NOMO-1 treated with DMSO at 0.1 percent for 48 hours (cell line): ENCODE measurements at regions not wholly inside any gene's neighbourhood (a gene's known extent, or its start where the extent isn't known, plus 50 kb on each side); places are given as distances from the start of the nearest gene placed in this dataset.
"Not testable (repeated sequence)": the region's sequence is repeated elsewhere in the genome, so short reads cannot be mapped to it uniquely, and the experiment has no call there.

ENCODE experiments used
- DNase-seq: peaks from one replicate; lab custom pipeline; 2025; ENCODE audit not compliant: unreplicated experiment; lab: John Stamatoyannopoulos, UW

- no peak for DNase-seq
Observed at GRCh38 chr1:190665045-190665444, 187.4 kb upstream of the BRINP3 start.

- no peak for DNase-seq
Observed at GRCh38 chr1:190667914-190668313, 190.2 kb upstream of the BRINP3 start.

GRCh38 chr1:190679044-190679443, 201.4 kb upstream of the BRINP3 start:
- DNase-seq, result no peak

DNA sequence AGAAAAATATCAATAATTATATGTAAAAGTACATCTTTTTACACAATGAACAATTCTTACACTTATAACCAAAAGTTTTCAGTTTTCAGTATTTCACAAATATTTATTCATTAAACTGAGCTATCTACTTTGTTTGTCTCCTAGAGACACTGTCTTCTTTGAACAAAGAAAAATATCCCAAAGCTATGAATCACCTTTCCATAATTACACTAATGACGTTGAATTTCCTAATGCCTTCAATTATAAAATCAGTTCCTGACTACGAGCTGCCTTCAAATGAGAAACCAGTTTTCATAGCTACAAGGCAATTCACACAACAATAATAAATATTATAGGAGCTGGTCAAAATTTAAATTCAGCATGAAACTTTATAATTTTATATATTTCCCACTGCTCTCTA, 201.8 kb upstream of the BRINP3 start:
- DNase-seq, result no peak

DNA sequence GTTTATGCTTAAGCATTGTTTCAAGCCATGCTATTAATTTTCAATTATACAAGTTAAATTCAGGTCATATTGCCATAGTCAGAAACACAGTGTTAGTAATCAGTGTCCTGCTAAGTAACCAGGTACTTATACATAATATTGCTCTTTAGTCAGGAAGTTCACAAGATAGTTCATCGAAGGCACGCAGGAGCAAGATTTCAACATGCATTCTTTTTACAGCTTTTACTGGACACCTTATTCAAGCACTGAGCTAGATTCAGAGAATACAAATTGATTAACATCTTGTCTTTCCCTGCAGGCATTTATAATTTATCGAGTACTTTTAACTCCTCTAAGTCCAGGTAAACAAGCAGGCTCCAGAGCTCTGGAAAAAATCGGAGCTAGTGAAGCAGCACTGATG, 202.3 kb upstream of the BRINP3 start:
- DNase-seq, result no peak

DNA sequence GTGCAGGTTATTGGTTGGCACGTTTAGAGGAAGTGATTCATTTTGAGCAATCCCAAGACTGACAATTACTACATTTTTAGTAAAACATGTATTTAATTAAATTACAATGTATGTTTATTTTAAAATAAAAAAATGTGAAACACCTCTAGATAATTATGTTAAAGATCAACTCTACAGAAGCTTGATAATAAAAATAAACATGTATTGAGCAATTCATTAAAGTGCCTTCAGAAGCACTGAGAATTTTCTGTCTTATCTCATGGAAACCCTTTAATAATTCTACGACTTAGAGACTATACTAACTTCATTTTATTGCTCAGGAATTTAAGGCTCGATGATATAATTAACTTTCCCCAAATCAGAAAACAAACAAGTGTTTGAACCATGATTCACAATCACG, 208.0 kb upstream of the BRINP3 start:
- DNase-seq, result no peak

DNA sequence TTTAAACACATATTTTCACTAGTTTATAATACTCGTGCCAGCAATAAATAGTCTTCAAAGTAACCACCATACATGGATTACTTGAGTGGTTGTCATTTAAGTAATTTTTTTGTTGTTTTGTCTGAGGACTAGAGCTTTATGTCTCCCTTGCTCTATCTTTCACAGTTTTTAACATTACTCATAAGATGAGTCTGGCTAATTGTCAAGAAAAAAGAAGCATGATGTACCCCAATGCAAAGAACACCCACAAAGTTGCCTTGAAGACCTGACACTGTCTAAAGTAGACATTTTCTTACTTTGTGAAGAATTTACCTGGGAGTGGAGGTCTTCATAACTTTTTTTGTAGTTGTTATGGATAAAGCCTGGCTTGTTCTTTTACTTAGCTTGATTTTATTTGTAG, 210.4 kb upstream of the BRINP3 start:
- DNase-seq, result no peak

- not testable (repeated sequence) for DNase-seq
Observed at GRCh38 chr1:190698488-190698887, 220.8 kb upstream of the BRINP3 start.

DNA sequence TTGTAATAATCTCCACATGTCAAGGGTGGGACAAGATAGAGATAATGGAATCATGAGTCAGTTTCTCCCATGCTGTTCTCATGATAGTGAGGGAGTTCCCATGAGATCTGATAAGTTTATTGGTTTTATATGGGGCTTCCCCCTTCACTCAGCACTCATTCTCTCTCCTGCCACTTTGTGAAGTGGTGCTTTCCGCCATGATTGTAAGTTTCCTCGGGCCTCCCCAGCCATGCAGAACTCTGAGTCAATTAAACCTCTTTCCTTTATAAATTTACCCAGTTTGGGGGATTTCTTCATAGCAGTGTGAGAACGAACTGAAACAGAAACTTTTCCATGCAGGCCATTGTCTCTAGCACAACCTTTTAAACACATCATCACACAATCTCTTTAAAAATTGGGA, 221.5 kb upstream of the BRINP3 start:
- DNase-seq, result no peak

- no peak for DNase-seq
Observed at GRCh38 chr1:190708418-190709057, 230.9 kb upstream of the BRINP3 start.

DNA sequence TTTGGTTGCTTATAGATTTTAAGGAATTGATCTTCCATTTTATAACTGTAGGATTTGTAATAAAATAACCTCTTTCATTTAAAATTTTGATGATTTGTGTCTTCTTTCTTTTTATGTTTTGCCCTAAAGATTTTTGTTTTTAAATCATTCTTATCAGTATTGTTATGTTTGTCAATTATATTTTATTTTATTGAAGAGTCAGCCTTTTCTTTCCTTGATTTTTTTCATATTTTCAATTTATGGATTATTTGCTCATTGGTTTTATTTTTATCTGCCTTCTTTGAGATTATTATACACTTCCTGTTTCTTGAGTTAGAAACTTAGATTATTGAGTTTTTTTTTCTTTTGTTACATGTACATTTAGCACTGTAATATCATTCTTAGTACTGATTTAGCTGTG, 233.4 kb upstream of the BRINP3 start:
- no peak for DNase-seq

DNA sequence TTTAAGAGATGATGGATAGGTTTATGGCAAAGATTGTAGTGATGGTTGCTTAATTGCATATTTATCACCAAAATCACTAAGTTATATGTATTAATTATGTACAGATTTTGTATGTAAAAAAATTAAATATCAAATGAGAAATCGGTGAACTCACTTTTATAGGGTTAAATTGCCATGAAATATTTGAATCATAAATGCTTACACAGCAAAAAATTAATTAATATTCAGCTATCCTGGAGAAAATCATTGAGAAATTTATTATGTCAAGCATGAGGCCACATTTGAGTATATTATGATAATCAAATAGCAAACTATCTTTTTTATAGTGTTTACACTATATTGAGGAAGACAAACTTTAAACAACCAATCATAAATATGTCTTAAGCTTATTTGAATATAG, 239.4 kb upstream of the BRINP3 start:
- DNase-seq, result no peak

GRCh38 chr1:190736971-190737590, 259.4 kb upstream of the BRINP3 start:
- no peak for DNase-seq

- no peak for DNase-seq
Observed at GRCh38 chr1:190738317-190738716, 260.7 kb upstream of the BRINP3 start.

DNA sequence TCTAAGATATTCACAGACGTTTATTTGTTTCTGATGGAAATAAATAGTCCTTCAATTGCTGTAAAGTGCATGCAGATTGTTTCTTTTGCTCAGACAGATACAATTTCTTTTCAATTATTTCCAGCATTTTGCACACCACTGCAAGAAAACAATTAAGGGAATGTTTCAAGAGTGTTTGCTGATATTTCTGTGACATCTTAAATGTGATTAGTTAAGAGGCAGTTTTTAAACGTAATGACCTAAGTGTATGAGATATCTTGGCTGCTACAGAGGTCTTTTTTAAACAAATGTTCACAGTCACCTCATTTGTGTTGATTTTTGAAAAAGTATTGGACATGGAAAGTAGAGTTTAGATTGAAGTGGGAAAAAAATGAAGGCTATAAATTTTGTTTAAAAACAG, 262.3 kb upstream of the BRINP3 start:
- no peak for DNase-seq

- DNase-seq, result no peak
Observed at GRCh38 chr1:190747704-190748103, 270.0 kb upstream of the BRINP3 start.

GRCh38 chr1:190752131-190752530, 274.5 kb upstream of the BRINP3 start:
- DNase-seq, result no peak

GRCh38 chr1:190754666-190755065, 277.0 kb upstream of the BRINP3 start:
- DNase-seq, result peak; percentile 29

DNA sequence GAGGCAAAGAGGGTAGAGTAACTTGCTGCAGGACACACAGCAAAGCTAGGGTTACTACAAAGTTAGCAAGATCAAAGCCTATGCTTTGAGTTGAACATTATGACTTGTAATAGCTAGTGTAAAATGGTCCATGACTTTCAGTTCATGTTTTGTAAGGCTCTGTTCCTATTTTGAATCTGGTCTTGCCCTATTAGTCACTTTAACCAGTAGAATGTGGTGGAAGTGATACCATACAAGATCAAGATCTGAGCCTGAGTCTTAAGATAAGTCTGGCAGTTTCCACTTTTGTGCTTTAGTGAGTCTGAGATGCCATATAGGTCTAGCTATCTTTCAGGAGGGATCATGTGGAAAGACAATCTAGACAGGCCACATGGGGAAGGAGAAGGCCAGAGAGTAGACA, 282.1 kb upstream of the BRINP3 start:
- DNase-seq, result peak; percentile 93

DNA sequence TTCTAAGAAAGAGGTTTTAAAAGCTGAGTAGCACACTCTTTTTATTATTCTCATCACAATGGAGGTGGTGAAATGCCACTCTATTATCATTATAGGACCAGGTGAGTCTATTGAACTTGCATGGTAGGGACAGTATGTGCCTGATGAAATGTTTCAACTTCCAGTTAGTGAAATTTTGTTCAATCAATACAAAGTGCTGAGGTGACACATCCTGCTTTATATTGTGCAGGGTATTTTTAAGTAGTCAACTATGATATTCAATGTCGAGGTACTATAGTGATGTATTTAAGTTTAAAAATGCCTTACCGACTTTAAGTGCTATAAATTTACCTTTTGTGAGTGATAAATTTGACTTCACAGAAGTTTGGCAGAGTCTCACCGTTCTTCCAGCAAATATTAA, 284.7 kb upstream of the BRINP3 start:
- no peak for DNase-seq

DNA sequence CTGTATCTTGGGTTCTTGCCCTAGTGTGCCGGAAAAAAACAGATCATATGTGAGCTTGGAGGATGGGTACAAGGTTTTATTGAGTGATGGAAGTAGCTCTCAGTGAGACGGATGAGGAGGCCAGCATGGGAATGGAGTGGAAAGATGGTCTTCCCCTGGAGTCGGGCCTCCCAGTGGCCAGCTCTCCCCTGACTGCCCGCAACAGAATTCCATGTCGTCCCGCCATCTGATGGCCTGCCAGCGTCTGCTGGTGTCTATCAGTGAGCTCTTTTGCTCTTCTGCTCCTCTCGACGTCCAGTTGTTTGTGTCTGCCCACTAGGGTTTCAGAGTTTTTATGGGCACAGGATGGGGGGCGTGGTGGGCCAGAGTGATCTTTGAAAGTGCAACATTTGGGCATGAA, 315.2 kb upstream of the BRINP3 start:
- DNase-seq, result no peak

GRCh38 chr1:190807629-190808028, 330.0 kb upstream of the BRINP3 start:
- no peak for DNase-seq

DNA sequence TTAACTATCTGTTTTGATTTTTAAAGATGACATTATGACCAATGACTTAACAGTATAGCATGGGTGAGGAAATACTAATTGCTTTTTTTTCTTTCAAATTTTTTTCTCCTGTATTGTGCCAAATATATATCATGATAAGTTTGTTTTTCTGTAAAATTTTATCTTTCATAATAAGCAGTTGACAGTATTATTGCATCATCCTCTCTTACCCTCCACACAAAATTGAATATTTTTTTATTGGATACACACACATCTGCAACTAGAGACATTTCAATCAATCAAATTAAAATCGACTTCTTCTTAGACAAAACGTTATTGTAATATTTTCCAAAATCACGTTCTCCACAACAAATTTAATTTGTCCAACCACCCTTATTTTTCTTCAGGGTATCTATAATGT, 330.4 kb upstream of the BRINP3 start:
- no peak for DNase-seq
